NCI-H146 treated with DMSO at 0.1 percent for 48 hours (cell line): ENCODE measurements at regions not wholly inside any gene's neighbourhood (a gene's known extent, or its start where the extent isn't known, plus 50 kb on each side); places are given as distances from the start of the nearest gene placed in this dataset.
A peak's percentile ranks its signal among the peaks of the same experiment; 100 is the strongest.
"Not testable (repeated sequence)": the region's sequence is repeated elsewhere in the genome, so short reads cannot be mapped to it uniquely, and the experiment has no call there.

ENCODE experiments used
- DNase-seq: peaks from one replicate; lab custom pipeline; 2025; ENCODE audit not compliant: unreplicated experiment; lab: John Stamatoyannopoulos, UW

- no peak for DNase-seq
These were observed 52.6 kb upstream of the JUN start for GRCh38 chr1:58836408-58836807.

GRCh38 chr1:58837886-58838285 is 54.0 kb upstream of the JUN start:
- DNase-seq: no peak

- DNase-seq: no peak
These were observed 55.4 kb upstream of the JUN start for GRCh38 chr1:58839147-58839795.

GRCh38 chr1:58839846-58840835 is 56.3 kb upstream of the JUN start:
- no peak for DNase-seq

- DNase-seq: peak; percentile 24
These were observed 57.6 kb upstream of the JUN start for GRCh38 chr1:58841455-58841854.

- no peak for DNase-seq
These were observed 59.1 kb upstream of the JUN start for GRCh38 chr1:58842941-58843340.

- DNase-seq: no peak
These were observed 60.3 kb upstream of the JUN start for GRCh38 chr1:58844176-58844575.

- DNase-seq: no peak
These were observed 62.1 kb upstream of the JUN start for GRCh38 chr1:58845942-58846341.

GRCh38 chr1:58848818-58849411 is 65.1 kb upstream of the JUN start:
- DNase-seq: no peak

- DNase-seq: no peak
These were observed 65.7 kb upstream of the JUN start for GRCh38 chr1:58849551-58849950.

- no peak for DNase-seq
These were observed 66.8 kb upstream of the JUN start for GRCh38 chr1:58850636-58851035.

- no peak for DNase-seq
These were observed 69.1 kb upstream of the JUN start for GRCh38 chr1:58852731-58853485.

GRCh38 chr1:58854576-58854975 is 70.7 kb upstream of the JUN start:
- no peak for DNase-seq

- DNase-seq: no peak
These were observed 71.7 kb upstream of the JUN start for GRCh38 chr1:58855274-58856165.

GRCh38 chr1:58856281-58856680 is 72.4 kb upstream of the JUN start:
- DNase-seq: not testable (repeated sequence)

GRCh38 chr1:58857680-58858673 is 74.1 kb upstream of the JUN start:
- DNase-seq: no peak

- DNase-seq: no peak
These were observed 76.1 kb upstream of the JUN start for GRCh38 chr1:58859769-58860485.

- DNase-seq: no peak
These were observed 77.2 kb upstream of the JUN start for GRCh38 chr1:58861076-58861475.
